ENCODE measurements at regions not wholly inside any gene's neighbourhood (a gene's known extent, or its start where the extent isn't known, plus 50 kb on each side); places are given as distances from the start of the nearest gene placed in this dataset.

GRCh38 chr2:160816916-160817499 is 323.4 kb upstream of the RBMS1 start:
- Histone ChIP-seq H3K4me3 (no peak overlapping the region), H3K27me3 (no peaks in the 10 kb centered on the region), H3K9me3 (peaks cover 0 to under 1% (median 0%) of the 10 kb centered on the region in 4 donors), H3K36me3 (no peaks in the 10 kb centered on the region), H3K4me1 (no peaks in the 10 kb centered on the region), H3K27ac (no peak overlapping the region)
- no peak for DNase-seq (ENCODE audit: low spot score in 2 of 2)
- TF ChIP-seq CTCF (IDR thresholded peaks at IDR 0.05) = no peak
- 86 to 90% methylated on average over 2 of the region's 2 CpGs for WGBS, 2 donors

- Histone ChIP-seq H3K36me3 (no peaks in the 10 kb centered on the region), H3K4me1 (no peaks in the 10 kb centered on the region), H3K27me3 (no peaks in the 10 kb centered on the region), H3K4me3 (no peak overlapping the region), H3K27ac (no peak overlapping the region), H3K9me3 (peaks cover 0 to 24% (median 11%) of the 10 kb centered on the region in 4 donors)
- WGBS, 2 donors = 75 to 83% methylated on average over 7 of the region's 7 CpGs
- TF ChIP-seq EP300 (IDR thresholded peaks at IDR 0.05) = no peak
- no peak for TF ChIP-seq POLR2A (IDR thresholded peaks at IDR 0.05)
- TF ChIP-seq CTCF (IDR thresholded peaks at IDR 0.05) = no peak
- DNase-seq (ENCODE audit: low spot score in 2 of 2) = no peak
Measured at GRCh38 chr2:160820691-160821090, 327.1 kb upstream of the RBMS1 start.

- H3K4me3 ChIP-seq = no peak overlapping the region
- DNase-seq (ENCODE audit: low spot score in 2 of 2) = no peak
- H3K27me3 ChIP-seq = no peaks in the 10 kb centered on the region
- TF ChIP-seq POLR2A (IDR thresholded peaks at IDR 0.05) (no peak), EP300 (IDR thresholded peaks at IDR 0.05) (no peak), CTCF (IDR thresholded peaks at IDR 0.05) (no peak)
- no peaks in the 10 kb centered on the region for H3K4me1 ChIP-seq
- H3K36me3 ChIP-seq = no peaks in the 10 kb centered on the region
- peaks cover 0 to 37% (median 15%) of the 10 kb centered on the region in 4 donors for H3K9me3 ChIP-seq
- no peak overlapping the region for H3K27ac ChIP-seq
Measured at GRCh38 chr2:160822006-160822405, 328.4 kb upstream of the RBMS1 start.

- DNase-seq (ENCODE audit: low spot score in 2 of 2) = no peak
- WGBS, 2 donors = 79 to 96% methylated on average over 1 of the region's 1 CpG
- H3K36me3 ChIP-seq = no peaks in the 10 kb centered on the region
- H3K4me1 ChIP-seq = no peaks in the 10 kb centered on the region
- H3K4me3 ChIP-seq = no peak overlapping the region
- TF ChIP-seq EP300 (IDR thresholded peaks at IDR 0.05) (no peak), POLR2A (IDR thresholded peaks at IDR 0.05) (no peak), CTCF (IDR thresholded peaks at IDR 0.05) (no peak)
- H3K9me3 ChIP-seq = peaks cover 0 to 49% (median 15%) of the 10 kb centered on the region in 4 donors
- H3K27me3 ChIP-seq = no peaks in the 10 kb centered on the region
- no peak overlapping the region for H3K27ac ChIP-seq
Measured at GRCh38 chr2:160825433-160825832, 331.8 kb upstream of the RBMS1 start.

- no peak overlapping the region for H3K4me3 ChIP-seq
- no peaks in the 10 kb centered on the region for H3K4me1 ChIP-seq
- H3K27me3 ChIP-seq = no peaks in the 10 kb centered on the region
- TF ChIP-seq EP300 (IDR thresholded peaks at IDR 0.05) = no peak
- TF ChIP-seq CTCF (IDR thresholded peaks at IDR 0.05) = no peak
- TF ChIP-seq POLR2A (IDR thresholded peaks at IDR 0.05) = no peak
- DNase-seq (ENCODE audit: low spot score in 2 of 2) = no peak
- H3K36me3 ChIP-seq = no peaks in the 10 kb centered on the region
- no peak overlapping the region for H3K27ac ChIP-seq
- H3K9me3 ChIP-seq = peaks cover 0 to 49% (median 15%) of the 10 kb centered on the region in 4 donors
Measured at GRCh38 chr2:160826496-160826895, 332.9 kb upstream of the RBMS1 start.

Data from tibial nerve (tissue), 4 donors.